ENCODE measurements at regions not wholly inside any gene's neighbourhood (a gene's known extent, or its start where the extent isn't known, plus 50 kb on each side); places are given as distances from the start of the nearest gene placed in this dataset.
"Not testable (repeated sequence)": the region's sequence is repeated elsewhere in the genome, so short reads cannot be mapped to it uniquely, and the experiment has no call there.

DNA sequence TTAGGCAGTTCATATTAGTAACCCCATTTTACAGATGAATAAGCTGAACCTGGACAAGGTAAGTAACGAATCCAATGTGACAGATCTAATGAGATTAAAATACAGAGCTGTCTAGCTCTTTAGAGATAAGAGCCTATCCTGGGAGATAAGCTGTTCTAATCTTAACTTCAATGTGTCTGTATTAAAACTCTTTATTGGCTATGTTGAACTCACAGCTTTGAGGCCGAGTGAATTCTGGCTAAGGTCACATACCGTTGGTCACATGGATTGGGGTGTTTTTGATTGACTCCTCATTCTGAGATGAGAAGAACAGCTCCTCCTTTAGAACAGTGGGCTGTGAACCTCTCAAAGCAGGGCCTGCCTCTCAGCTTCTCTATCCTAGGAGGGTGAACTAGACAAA is 113.4 kb upstream of the EEPD1 start:
- DNase-seq, result no peak

DNA sequence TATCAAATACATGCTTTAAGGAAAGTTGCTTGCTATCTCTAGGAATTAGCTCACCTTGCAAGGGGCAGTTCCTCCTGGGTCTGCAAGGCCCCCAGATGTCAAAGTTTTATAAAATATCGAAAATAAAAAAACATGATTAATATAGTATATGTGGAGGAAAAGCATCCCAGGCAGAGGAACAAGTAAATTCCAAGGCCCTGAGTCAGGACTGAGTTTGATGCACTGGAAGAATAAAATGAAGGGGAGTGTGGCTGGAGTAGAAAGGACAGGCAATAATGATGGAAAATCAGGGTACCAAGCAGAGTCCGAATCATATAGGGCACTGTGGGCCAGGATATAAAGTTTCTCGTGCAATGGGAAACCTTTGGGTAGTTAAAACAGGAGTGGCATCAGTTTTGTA is 112.4 kb upstream of the EEPD1 start:
- no peak for DNase-seq

DNA sequence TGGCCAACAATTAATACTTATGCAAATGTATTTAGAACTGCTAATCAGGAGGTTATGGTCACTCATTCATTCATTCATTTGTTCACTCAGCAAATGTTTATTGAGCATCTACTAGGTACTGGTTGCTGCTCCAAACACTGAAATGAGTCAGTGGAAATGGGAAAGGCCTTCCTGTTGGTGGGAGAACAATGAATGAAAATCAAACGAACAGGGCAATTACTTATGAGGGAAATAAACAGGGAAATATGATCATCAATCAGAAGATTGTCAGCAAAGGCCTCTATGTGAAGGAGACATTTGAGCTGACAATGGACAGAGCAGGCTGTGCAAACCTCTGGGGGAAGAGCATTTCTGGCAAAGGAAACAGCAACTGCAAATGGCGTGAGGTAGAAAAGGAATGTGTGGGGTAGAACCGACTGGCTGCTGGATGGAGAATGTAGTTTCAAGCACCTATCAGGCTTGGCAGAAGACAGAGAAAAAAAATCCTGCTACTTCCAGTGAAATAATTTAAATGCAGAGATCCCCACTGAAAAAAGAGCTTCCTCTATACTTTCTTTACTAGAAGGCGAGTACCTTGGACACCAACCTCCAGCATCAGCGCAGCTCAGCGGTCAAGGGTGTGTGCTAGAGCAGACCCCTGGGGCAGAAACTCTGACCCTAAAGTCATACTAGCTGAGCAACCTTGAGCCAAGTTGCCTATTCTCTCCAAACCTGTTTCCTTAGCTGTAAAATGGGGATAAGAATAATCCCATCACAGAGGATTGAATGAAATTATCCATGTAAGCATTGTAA is 108.8 kb upstream of the EEPD1 start:
- no peak for DNase-seq

DNA sequence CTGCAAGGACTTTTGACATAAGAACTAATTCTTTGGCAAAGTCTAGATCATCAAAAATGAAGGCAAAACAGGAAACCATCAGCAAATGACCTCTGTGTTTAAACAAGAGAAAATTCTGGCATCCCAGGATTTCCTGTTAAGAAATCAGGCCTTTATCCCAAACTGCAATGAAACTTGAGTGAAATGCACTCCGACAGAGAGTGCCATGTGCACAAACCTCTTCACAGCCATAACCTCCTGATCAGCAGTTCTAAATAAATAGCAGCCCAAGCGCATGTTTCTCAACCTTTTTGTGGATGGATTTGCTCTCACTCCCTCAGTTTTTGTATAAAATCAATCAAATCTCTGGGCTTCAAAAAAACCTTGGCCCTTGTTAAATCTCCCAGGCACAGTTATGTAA is 107.7 kb upstream of the EEPD1 start:
- DNase-seq, result no peak

DNA sequence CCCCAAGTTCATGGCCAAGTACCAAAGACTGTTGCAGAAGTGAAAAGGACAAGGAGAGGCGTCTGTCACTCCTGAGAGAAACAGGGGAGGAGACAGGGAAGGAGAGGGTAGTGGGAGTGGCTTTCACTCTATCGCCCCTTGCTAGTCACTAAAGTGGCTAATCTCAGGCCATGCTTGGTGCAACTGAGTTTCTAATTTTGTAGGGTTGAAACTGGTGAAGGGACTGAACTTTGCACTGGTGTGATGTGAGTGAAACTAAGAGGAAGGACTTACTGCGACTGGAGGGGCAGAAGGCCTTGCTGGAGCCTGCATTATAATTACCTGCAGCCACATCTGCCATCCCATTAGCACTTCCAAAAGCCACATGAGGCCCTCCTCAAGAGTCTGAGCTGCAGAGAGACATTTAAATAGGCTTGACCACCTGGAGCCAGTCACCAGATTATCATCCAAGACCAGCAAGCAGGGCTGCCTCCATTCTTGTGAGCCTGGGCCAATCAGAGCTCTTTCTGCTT is 107.2 kb upstream of the EEPD1 start:
- no peak for DNase-seq

DNA sequence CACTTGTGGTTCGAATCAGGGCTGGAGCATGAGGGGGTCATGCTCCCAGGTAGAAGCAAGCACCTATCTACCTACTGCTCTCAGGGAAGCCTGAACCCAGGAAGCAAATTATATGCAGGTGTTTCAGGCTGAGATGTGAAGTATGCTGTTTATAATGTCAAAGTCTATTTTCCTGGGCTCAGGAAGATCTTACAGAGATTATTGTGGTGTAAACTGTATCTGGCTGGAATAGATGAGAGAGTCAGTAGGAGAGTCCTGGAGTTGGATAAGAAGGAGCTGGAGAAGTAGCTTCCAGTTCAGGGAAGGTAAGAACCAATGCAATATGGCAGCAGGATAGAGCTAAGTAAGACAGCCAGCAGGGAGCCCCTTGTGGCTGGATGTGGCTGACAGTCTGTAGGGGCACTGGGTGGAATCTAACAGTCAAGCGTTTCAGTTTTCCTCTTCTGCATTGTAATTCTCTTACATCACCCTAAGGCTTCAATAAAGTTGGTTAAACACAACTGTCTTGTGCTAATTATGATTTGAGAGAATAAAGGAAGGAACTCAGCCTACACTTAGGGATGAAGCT is 105.9 kb upstream of the EEPD1 start:
- no peak for DNase-seq

DNA sequence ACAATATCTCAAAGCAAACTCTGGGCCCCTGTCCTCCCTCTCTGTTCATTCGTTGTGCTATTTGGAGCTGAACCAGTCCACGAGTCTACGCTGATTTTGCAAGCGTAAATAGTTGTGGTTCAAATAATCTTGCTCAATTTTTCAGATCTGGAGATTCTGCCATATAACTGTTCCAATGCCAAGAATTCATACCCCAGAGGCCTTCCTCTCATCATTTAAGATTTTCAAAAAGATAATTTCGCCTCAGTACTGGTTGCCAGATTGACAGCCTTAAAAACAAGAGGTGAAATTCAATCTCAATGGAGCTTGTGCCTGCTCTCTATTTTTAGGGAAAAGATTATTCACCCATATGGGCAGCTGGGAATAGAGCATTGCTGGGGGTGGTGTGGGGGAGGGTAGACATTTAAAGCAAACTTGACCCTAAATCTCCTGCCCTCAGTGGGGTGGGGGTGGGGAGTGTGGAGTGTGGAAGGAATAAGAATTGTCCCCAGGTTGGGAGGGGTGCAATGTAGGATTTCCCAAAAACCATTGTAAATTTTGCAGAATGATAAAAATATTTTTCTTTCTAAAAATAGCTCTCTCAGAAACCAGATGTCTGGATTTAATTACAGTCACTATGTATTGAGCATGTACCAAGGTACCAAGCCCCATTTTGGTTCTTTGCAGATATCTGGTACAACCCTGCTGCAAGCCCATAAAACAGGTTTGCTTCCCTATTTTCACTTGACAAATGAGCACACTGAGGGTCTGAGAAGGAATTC is 104.7 kb upstream of the EEPD1 start:
- no peak for DNase-seq

DNA sequence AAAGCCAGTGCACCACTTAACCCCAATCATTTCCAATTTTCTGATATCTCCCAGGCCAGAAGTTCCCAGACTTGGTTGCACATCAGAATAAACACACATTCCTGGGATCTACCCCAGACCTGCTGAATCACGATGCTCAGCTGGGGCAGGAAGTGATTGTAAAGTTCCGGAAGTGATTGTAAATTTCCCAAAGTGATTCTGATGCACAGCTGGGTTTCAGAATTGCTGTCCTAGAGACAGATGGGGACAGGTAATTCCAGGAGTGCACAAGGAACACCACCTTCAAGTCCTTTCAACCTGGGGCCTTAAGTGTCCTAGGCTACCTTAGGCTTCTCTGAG is 104.2 kb upstream of the EEPD1 start:
- no peak for DNase-seq

DNA sequence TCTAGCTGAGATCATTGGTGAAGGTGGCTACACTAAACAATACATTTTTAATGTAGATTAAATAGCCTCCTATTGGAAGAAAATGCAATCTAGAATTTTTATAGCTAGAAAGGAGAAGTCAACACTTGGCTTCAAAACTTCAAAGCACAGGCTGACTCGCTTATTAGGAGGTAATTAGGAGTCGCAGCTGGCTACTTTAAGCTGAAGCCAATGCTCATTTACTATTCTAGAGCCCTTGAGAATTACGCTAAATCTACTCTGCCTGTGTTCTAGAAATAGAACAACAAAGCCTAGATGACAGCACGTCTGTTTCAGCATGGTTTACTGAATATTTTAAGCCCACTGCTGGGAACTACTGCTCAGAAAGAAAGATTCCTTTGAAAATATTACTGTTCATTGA is 101.6 kb upstream of the EEPD1 start:
- DNase-seq, result no peak

DNA sequence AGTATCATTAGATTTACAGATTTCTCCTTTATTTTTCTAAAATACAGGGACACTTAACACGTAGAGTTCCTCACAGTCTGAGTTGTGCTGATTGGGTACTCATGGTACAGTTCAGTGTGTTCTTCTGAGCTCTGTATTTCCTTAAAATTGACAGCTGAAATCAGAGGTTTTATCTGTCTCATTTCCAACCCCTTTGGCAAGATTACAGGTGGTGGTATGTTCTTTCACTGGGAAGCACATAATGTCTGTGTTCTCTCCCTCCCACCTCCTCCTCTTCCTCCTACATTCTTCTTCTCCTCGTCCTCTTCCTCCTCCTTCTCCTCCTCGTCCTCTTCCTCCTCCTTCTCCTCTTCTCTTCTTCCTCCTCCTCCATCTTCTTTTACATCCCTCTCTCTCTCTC is 99.5 kb upstream of the EEPD1 start:
- no peak for DNase-seq

DNA sequence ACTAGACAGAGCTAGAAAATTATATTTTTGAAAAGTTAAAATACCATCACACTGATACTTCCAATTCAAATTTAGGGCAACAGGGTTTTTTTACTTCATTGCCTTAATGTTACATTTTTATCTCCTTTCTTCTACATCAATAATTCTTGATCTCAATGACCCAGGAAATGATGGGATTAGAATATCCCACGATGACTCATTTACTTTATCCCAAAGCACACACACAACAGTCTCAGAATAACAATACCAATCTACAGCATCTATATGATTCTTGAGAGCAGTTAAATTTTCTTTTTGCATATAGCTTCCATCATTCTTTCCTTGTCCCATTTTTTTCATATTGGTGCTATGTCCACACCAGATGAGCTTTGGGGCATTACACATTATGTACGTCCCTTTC is 98.4 kb upstream of the EEPD1 start:
- no peak for DNase-seq

DNA sequence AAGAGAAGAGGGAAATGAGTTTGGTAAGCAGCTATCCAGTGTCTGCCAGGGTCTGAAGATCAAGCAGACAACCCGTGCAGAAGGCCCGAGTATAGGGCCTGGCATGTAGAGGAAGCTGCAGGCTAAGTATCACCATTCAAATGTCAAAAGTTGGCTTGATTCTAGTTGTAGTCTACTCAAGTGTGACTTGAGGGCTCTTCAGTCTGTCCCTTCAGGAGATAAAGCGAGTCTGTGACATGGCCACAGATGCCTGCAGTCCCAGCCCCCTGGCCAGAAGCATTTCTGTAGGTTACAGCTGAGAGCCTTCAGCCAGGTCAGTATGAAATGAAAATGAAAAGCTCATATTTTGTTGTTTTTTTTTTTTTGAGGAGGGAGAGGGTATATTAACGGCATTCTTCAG is 97.8 kb upstream of the EEPD1 start:
- DNase-seq, result no peak

DNA sequence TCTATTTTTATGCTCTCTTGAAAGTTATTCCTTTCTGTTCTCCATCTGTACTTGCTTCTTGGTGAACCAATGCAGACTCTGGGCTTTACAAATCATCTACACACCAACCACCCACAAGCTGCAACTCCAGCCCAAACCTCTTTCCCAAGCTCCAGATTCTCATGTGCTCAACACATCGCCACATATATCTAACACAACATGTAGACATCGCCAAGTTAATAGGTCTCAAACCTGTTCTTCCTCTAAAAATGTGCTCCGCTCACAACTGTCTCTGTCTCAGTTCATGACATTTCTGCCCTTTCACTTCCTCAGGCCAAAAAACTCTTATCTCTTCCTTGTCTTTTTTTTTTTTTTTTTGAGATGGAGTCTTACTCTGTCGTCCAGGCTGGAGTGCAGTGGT is 95.7 kb upstream of the EEPD1 start:
- no peak for DNase-seq

DNA sequence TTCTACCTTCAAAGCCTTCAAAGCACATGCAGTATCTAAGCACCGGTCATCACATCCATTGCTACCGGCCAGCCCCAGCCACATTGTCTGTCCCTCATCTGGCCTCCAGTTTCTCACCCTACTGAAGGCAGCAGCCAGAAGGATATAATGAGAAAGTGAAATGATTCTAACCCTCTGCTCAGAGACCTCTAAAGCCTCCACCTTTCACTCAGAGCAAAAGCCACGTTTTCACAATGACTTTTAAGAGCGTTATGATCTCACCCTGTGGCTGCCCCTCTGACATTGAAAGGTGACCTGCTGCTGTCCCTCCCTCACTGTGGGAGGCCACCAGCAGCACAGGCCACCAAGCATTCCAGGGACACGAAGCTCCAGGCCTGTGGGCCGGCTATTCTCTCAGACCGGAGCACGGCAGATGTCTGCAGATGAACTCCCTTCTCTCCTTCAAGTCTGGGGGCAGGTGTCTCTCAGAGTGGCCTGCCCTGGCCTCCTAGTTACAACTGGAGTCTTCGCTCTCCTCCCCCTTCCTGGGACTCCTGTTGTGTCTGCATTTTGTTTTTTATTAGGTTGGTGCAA is 94.9 kb upstream of the EEPD1 start:
- DNase-seq, result no peak

DNA sequence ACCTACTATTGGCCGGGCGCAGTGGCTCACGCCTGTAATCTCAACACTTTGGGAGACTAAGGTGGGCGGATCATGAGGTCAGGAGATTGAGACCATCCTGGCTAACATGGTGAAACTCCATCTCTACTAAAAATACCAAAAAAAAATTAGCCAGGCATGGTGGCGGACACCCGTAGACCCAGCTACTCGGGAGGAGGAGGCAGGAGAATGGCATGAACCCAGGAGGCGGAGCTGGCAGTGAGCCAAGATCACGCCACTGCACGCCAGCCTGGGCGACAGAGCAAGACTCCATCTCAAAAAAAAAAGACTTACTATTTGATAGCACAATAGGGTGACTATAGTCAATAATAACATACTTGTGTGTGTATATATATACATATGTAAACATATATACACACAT is 92.7 kb upstream of the EEPD1 start:
- not testable (repeated sequence) for DNase-seq

DNA sequence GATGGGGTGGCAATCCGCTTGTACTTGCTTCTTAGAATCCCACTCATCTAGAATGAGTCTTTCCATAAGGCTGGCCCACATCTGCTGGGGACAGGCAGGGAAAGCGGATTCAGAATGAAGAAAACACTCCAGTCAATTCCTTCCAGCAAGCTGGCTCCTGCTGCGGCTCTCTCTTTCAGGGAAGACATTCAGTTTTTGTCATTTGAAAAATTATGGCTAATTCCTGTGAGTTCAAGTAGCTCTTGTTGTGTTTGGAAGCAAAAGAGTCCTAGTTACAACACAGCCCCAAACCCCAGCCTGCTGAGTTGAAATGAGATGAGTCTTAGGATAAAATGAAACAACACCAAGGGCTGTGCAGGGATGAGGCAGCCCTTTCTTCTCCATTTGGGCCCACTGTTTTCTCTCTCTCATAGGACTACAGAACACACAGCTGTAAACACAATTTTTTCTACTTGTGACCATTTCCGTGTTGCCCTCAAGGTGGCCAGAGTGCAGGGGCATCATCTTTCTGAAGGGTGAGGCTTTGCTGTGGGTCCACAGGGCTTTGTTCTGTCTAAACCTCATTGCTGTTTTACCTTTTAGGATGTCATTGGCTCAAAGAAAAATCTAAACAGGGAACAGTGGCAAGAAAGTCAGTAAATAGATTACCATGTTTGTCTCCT is 90.8 kb upstream of the EEPD1 start:
- DNase-seq, result no peak

DNA sequence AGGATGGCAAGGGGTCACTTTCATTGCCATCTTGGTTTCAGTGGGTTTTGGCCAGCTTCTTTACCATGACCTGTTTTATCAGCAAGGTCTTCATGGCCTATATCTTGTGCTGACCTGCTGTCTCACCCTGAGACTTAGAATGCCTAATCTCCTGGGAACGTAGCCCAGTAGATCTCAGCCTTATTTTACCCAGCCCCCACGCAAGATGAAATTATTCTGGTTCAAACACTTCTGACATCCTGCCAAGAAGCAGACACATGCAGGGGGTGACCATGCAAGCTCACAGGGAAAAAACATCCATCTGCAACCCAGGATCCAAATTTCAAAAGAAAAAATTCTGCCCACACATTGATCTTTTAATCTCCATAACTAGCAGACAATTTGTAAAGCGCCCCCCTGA is 88.4 kb upstream of the EEPD1 start:
- no peak for DNase-seq

DNA sequence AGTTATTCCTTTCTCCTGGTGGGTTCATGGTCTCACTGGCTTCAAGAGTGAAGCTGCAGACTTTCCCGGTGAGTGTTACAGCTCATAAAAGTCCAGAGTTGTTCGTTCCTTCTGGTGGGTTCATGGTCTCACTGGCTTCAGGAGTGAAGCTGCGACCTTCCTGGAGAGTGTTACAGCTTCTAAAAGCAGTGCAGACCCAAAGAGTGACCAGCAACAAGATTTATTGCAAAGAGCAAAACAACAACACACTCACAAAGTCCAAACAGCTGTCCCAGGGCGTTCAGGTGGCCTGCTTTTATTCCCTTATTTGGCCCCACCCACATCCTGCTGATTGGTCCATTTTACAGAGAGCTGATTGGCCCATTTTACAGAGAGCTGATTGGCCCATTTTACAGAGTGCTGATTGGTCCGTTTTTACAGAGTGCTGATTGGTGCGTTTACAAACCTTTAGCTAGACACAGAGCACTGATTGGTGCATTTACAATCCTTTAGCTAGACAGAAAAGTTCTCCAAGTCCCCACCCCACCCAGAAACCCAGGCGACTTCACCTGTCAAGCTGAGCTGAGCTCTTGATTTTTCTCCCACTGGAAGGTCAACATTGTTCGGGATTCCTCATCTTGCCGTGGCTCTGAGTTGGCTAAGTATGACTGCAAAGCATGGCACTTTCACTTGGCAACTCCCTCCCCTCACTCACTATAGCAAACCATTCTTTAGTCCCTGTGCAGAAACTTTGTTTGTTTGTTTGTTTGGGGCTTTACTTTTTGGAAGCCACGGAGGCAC is 87.3 kb upstream of the EEPD1 start:
- DNase-seq, result not testable (repeated sequence)

DNA sequence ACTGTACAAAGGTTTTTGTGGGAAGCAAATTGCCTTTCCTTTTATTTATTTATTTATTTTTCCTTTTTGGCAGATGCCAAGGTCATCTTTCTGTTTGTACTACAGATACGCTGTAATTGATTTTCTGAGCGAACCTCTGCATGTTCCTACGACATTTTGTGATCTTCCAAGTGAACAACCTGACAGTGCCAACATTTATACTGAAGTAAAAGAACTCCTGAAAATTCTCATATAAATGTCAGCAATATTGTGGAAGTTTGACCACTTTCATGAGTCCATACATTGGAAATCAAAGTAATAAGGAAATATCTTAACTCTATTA is 86.8 kb upstream of the EEPD1 start:
- no peak for DNase-seq

DNA sequence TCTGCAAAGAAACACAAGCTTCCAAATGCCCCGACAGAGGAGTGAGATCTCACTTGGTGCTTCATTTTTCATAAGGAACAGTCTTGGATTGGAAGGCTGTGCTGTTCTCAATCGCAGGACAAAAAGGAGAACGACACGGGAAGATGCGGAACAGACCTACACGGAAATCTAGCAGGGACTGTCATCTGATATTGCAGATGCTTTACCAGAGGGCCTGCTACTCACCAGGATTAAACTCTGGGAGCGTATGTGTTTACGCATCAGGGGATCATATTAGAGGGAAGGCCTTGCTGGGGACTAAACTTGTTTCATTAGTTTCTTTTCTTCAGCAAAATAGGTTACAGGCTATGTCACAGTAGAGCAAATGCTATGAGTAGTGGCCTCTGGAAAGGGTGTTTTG is 82.8 kb upstream of the EEPD1 start:
- DNase-seq, result no peak

DNA sequence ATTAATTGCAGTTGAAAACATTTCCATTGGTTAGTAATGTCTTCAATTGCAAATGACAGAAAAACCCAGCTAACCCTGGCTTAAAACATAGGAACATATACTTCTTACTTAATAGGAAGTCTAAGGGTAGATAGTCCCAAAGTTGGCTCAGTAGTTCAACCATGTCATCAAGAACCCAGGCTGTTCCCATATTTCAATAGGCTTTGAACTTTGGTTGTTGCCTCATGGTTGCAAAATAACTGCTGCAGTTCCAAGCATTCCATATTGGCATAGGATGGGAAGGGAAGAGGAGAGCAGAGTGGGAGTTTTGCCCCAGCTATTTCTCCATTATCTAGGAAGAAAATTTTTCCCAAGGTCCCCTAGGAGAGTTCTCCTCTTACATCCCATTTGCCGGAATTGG is 81.4 kb upstream of the EEPD1 start:
- no peak for DNase-seq

DNA sequence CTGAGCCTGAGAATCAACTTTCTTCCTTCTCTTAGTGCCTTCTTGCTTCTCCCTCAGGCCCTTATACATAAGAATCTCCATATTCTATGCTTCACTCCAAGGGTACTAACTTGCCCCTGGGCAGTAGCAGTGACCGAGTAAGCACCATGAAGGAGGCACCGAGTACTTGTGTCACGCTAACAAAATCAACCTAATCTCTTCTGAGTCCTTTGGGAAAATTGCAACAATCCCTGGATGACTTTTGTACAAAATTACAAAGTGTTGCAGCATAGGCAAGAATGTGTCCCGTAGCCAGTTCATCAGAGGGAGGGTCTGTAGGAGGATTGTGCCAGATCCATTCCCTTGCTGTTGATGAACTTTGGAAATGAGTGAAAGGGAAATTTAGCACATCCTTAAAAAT is 80.4 kb upstream of the EEPD1 start:
- no peak for DNase-seq

DNA sequence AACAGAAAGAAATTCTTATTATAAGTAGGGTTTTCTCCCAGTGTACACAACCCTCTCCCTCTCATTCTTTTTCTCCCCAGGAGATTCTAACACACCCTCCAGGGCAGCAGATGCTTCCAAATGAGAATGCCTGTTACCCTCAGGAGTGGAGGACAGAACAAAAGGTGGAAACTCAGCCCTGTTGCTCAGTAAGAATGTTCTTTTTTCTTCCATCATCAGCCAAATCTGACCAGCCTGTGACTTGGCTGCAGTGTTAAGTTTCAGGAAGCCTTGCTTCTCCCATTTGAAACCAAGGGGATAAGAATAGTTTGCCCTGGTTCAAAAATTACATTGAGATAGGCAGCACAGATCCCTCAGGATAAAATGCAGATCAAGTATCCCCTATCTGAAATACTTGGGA is 77.5 kb upstream of the EEPD1 start:
- DNase-seq, result no peak
